Stimulated activated CD4-positive, alpha-beta T cell treated with anti-CD3 and anti-CD28 coated beads, Interleukin-4, amount 100 ng/mL, for 48 hours (primary cell): ENCODE measurements at regions not wholly inside any gene's neighbourhood (a gene's known extent, or its start where the extent isn't known, plus 50 kb on each side); places are given as distances from the start of the nearest gene placed in this dataset.
"Not testable (repeated sequence)": the region's sequence is repeated elsewhere in the genome, so short reads cannot be mapped to it uniquely, and the experiment has no call there.

Experiments
- DNase-seq, 2 donors: peaks; one replicate each; pipeline ENCODE4 v3.0.0-alpha.2; 2020; ENCODE audit warnings: low read depth in 2 of 2

DNA sequence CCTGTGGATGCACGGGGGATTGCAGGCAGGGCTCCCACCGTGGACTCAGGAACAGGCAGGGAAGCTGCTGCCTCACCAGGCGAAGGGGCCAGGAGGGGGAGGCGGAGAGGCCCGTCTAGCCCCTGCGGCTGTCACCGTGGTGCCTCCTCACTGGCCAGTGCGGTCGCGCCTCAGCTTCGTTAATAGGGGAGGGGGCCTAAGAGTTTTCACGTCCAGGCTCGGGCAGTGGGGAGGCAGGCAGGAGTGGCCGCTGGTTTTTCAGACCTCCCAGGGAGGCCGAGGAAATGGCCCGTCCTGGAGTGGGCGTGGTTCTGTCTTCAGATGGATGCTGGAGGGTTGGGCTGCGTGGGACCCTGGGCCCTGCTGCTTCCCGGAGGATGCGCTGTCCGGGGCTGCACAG is 91.1 kb upstream of the B3GAT1 start:
- no peak for DNase-seq

DNA sequence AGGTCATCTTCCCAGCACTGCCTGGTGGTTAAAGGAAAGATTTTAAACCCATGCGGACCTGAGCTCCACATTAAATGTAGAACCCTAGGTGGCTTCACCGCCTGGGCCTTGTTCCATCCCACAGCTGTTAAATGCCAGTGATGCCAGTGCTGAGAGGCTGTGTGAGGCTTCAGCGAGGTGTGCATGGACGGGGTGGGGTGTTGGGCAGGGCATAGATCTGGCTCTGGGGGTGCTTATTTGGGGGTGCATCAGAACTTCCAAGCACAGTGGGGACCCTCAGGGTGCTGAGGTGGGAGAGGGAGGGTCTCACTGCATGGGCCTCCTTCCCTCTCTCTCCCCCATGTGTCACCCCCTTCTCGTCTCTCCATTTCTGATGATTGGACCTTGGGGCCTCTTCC is 90.1 kb upstream of the B3GAT1 start:
- no peak for DNase-seq

DNA sequence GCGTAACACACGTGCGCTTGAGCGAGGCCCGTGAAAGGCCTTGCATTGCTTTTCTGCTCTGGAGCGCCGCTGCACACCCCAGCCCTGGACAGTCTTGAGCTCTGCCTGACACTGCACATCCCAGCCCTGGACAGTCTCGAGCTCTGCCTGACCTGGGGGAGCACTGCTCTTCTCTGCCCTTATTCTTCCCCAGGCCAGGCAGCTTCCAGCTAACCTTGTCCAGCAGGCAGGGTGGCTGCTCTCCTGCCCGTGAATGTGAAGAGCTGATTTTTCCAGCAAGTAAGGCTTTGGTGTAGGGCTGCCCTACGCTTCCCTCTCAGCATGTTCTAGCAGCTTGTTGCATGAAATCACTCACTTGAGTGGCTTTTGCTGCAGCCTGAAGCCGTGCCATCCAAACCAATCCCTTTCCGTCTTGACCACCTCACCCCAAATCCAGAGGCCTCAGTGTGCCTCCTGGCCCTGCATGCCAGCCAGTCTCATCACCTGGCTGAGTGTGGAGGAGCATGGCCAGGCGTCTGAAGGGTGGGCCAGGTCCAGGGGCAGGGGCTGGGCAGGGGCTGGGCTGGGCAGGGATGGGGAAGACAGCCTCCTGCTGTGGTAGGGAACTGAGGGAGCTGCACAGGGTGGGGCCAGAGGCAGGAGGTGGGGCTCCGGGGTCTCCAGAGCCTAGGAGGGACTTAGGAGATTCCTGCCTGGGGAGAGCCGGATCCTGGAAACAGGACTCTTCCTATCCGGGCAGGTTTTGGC is 89.5 kb upstream of the B3GAT1 start:
- DNase-seq = no peak

DNA sequence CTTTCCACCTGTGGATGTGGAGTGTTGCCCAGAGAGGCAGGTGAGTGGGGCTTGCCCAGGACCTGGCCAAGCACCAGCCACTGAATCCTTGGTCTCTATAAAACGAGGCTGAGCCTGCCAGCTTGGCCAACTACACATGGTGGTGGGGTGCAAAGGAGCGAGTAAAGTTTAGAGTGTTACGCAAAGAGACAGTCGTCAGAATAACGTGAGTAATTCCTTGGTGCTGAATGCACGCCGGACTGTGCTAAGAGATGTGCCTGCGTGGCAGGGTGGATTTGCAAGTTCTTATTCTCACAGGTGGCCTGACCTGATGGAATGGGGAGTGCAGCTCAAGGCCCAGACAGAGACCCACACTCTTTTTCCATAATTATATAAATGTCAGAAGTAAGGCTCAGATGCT is 88.6 kb upstream of the B3GAT1 start:
- DNase-seq = no peak

DNA sequence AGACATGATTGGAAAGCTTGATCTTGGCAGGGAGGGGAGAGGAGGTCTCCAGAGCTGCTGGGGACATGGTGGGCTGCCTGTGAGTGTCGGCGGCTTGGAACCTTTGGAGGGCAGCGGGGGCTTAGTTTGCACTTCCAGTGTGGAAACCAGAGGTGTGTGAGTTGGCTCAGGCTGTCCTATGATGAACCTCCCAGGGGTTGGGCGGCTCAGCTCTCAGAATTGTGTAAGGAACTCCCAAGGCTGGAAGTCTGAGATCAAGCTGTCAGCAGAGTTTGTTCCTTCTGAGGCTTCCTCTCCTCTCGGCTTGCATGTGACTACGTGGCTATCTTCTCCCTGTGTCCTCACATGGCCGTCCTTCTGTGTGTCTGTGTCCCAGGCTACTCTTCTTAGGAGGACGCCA is 87.9 kb upstream of the B3GAT1 start:
- no peak for DNase-seq

DNA sequence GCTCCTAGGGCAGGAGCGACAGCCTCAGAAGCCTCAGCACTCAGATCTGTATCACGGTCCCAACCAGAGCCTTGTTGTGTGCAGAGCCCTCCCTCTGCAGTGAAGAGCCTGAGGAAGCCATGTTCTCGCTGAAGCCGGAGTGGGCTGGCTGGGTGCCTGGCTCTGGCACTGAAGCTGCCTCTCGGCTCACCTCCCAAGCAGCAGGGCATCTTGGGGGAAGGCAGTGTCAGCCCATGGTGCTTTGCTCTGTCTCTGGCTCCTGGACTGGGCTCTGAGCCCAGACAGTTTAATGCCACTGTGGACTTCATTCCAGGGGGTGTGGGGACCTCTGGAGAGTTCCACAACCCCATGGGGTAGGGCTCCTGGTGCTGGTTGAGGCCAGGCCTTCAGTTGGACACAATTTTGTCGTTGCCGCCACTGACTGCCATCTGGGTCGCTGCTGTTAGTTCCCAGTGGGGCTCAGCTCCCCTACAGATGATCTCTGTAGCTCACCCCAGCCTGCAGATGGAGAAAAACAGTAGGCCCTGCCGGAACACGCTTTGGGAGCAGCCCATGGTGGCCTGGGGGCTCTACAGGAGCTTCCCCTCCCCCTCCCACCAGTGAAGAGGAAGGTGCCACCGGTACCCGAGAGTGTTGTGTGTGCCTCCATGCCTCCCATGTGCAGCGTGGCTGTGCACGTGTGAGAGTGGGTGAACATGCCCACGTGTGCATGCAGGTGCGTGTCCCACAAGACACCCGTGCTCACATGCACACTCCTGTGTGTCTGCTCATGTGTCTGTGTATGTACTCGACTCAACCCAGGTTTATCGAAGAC is 86.5 kb upstream of the B3GAT1 start:
- no peak for DNase-seq

DNA sequence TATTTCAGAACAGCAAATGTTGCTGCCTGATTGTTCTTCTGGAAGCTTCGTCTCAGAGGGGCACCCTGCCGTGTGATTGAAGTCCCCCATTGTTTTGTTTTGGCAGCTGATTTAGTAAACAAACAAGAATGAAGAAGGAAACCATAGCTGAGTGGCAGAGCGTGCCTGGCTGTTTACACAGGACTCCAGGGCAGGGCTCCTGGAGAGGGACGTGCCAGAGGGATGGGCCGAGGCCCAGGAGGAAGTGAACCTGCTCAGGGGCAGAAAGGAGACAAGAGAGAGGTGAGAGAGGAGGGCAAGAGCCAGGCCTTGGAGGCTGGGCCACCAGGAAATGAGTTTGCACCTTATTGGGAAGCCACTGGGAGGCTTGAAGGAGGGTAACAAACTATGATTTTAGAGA is 85.5 kb upstream of the B3GAT1 start:
- no peak for DNase-seq

DNA sequence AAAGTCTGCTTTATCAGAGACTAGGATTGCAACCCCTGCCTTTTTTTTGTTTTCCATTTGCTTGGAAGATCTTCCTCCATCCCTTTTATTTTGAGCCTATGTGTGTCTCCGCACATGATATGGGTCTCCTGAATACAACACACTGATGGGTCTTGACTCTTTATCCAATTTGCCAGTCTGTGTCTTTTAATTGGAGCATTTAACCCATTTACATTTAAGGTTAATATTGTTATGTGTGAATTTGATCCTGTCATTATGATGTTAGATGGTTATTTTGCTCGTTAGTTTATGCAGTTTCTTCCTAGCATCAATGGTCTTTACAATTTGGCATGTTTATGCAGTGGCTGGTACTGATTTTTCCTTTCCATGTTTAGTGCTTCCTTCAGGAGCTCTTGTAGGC is 84.0 kb upstream of the B3GAT1 start:
- DNase-seq = not testable (repeated sequence)

DNA sequence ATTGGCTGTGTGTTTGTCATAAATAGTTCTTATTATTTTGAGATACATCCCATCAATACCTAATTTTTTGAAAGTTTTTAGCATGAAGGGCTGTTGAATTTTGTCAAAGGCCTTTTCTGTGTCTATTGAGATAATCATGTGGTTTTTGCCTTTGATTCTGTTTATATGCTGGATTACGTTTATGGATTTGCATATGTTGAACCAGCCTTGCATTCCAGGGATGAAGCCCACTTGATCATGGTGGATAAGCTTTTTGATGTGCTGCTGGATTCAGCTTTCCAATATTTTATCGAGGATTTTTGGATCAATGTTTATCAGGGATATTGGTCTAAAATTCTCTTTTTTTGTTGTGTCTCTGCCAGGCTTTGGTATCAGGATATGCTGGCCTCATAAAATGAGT is 82.4 kb upstream of the B3GAT1 start:
- not testable (repeated sequence) for DNase-seq

DNA sequence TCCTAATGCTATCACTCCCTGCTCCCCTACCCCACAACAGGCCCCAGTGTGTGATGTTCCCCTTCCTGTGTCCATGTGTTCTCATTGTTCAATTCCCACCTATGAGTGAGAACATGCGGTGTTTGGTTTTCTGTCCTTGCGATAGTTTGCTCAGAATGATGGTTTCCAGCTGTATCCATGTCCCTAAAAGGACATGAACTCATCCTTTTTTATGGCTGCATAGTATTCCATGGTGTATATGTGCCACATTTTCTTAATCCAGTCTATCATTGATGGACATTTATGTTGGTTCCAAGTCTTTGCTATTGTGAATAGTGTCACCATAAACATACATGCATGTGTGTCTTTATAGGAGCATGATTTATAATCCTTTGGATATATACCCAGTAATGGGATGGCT is 80.4 kb upstream of the B3GAT1 start:
- not testable (repeated sequence) for DNase-seq

DNA sequence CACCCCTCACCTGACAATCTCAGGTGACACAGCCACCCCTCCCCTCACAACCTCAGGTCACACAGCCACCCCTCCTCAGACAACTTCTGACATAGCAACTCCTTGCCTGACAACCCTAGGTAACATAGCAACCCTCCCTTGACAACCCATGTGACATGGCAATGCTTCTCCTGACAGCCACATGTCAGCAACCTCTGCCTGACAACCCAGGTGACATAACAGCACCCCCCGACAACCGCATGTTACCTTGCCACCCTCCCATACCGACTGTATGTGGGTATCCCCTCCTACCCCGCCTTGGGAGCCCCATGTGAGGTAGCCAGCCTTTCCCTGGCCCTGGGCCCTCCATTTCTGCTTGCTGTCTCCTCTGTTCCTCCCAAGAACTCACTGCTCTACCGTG is 77.7 kb upstream of the B3GAT1 start:
- DNase-seq = no peak

DNA sequence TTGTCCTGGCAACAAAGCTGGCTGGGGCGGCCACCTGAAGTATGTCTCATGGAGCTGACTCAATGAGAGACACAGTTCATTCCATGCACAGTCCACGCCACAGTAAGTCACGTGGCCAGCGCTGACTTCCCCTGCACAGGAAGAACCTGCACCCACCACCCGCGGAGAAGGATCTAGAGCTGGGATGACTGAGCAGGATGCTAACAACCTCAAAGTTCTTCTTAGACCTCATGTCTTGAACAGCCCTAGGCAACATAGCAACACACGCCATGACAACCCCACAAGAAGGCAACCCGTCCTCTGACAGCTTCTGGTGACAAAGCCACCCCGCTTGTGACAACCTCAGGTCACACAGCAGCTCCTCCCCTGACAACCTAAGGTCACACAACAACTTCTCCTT is 76.9 kb upstream of the B3GAT1 start:
- no peak for DNase-seq

DNA sequence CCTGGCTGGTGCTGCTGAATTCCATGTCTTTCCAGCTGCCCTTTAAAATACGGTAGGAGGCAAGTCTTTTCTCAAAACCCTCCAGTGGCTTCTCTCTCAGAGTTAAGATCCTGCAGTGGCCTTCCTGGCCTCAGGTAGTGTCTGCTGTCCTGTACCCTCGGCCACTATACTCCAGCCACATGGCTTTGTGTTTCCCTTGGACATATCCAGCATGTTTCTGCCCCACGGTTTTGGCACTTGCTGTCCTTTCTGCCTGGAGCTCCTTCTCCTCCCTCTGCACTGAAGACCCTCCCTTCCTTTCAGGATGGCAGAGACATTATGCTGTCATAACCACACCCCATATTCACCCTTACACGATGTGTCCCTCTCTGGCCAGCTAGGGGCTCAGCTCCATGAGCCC is 76.5 kb upstream of the B3GAT1 start:
- DNase-seq = no peak

DNA sequence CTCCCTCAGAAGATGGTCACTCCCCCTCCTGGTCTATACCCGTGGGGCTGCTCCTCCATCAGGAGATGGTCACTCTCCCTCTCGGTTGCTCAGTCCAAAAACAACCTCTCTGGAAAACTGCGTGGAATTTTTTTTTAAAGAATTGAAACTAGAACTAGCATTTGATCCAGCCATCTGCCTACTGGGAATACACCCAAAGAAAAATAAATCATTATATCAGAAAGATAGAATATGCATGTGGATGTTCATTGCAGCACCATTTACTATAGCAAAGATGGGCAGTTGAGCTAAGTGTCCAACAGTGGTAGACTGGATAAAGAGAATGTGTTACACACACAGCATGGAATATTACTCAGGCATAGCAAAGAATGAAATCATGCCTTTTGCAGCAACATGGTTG is 75.7 kb upstream of the B3GAT1 start:
- no peak for DNase-seq

DNA sequence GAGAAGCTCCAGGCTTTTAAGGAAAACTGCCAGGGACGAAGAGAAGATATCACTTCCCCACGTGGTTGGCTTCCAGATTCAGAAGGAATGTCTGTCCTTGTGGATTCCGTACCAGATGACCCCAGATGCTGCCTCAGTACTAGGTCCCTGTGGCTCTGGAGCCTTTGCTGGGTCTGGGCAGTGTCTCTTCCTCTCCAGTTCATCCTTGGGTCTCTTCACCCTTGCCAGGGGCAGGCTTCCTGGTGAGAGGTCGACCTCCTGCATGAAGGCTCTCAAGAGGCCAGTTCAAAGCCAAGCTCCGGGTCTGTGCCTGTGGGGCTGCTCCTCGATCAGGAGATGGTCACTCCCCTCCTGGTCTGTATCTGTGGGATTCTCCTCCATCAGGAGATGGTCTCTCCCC is 74.7 kb upstream of the B3GAT1 start:
- no peak for DNase-seq

DNA sequence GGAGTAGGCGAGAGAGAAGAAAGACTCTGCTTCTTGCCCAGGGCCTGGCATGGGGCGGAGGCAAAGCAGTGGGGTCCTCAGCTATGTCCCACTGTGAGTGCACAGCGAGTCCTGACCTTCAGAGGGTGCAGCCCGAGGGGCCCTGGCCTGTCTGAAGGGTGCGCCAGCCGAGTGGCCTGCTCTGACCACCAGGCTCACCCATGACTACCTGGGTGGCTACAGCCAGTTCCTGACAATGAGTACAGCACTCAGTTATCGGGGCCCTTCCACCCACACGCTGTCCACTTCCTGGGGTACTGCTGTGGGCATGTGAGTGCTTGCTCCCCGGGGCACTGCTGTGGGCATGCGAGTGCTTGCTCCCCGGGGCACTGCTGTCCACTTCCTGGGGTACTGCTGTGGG is 74.1 kb upstream of the B3GAT1 start:
- no peak for DNase-seq

DNA sequence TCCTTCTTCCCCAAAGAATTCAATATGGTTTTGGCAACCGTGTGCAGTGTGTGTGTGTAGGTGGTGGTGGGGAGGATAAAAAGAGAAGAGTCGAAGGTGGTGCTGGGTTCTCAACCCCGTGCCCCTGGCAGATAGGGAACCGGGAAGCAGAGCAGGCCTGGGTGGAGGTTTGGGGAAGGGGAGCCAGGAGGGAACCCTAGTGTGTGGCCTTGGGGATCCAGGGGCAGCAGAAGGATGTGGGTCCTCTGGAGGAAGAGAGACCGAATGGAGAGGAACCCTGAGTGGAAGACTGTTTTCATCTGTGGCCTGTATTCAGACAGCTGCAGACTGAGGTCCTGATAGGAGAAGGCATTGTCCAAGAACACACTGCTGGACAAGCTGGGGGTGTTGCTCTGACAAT is 73.3 kb upstream of the B3GAT1 start:
- DNase-seq = no peak

DNA sequence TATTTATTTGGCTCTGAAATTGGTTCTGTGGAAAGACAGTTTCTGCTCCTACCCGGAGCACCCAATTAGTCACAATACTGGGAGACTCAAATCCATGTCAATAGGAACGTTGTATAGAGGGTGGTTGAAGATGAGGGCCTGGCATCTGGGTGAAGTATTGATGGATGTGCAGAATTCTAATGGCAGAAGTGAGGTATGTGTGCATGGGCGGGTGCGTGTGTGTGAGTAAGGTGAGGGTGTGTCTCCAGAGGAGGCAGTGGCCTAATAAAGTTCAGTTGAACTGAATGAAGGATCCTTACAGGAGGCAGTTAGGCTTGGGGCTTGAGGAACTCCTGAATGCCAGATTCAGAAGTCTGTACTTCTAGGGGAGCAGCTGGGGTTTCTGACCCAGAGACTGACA is 71.8 kb upstream of the B3GAT1 start:
- no peak for DNase-seq

DNA sequence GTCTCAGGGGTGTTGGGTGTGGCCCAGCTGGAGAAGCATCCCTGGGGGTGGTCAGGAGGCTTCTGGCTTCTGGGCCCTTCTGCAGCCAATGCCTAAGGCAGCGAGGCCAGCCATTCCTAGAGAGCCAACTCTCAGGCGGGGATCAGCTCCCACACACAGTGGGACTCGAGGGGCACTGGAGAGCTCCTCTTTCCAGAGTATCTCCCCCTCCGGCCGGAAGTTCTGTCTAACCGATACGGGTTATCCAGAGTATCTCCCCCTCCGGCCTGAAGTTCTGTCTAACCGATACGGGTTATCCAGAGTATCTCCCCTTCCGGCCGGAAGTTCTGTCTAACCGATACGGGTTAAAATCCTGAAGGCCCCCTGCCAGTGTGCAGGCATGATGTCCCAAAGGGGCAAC is 71.2 kb upstream of the B3GAT1 start:
- no peak for DNase-seq

DNA sequence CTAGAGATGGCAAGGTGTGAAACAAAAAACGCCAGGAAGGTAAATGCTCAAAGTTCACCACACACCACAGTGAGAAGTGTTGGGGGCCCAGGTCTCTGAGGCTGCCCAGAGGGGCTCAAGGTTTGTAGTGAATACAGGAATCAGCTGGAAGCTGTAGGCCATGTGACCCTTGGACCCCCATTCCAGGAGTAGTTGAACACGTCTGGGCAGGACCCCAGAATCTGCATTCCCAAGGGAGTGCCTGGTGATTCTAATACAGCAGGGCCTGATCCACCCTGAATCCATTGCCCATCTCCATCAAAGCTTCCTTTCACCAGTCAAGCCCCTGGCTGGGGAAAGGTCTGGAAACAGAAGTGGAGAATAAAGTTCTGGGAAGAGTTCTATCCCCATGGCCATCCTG is 70.8 kb upstream of the B3GAT1 start:
- DNase-seq = no peak

DNA sequence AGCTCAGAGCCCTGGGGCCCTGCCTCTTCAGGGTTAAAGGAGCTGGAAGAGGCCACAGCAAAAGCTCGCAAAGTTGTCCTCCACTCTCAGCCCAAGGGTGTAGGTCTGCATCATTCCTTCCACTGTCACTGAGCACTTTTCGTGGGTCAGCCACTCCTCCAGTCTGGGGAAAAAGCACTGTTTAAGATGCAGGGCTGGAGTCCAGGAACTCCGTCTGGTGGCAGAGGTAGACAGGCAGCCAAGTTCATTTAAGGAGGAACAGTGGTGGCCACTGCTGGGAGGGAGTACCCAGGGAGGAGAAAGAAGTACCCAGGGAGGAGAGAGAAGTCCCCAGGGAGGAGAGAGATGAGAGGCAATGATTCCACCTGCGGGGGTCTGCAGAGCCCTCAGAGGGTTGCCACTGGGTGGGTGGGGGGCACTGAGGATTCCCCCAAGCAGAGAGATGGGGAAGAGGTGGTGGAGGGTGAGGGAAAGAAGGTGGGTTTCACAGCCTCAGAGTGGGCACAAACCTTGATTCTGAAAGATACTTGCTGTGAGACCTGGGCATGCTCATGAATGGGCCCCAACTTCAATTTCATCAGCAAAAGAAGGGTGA is 70.0 kb upstream of the B3GAT1 start:
- DNase-seq = no peak

DNA sequence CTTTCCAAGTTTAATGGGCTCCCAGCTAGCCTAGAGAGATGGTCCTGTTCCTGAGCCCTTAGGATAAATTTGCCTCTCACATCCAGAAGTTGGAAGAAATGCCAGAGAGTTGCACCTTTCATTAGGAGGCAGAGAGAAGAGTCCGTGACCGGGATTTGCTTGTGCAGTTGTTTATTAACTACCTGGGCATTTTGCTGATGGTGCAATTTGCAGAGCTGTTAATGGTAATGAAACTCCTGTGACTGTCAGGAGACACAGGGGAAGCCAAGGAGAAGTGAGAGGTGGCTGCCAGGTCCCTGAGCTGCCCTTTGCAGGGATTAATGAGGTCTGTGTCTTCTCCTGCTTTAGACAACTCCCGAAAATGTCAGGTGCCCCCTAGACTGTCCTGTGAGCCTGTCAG is 69.1 kb upstream of the B3GAT1 start:
- DNase-seq = no peak

DNA sequence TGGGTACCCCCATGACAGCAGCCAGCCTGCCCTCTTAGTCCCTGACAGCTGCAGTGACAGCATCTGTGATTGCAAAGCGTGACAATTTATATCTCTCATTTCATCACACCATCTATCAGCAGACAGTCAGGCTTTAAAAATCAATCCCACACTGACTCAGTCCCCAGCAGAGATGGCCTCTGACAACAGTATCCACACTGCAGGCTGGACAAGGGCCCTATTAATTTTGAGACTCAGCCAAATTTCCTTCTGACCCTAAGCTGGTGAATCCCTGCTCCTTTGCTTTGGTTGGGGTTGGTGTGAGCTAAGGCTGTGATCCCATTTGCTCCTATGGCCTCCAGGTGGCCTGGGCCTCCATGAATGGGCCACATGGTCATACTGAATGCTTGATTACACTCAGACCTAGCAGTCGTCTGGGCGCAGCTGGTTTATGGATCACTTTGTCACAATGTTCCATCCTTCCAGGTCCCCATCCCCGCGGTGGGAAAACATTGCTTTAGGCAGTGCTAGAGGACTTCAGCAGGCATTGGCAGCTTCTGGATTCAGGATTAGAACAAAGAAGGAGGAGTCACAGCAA is 68.2 kb upstream of the B3GAT1 start:
- DNase-seq = no peak
